C4-2B (cell line): ENCODE measurements at regions not wholly inside any gene's neighbourhood (a gene's known extent, or its start where the extent isn't known, plus 50 kb on each side); places are given as distances from the start of the nearest gene placed in this dataset.
"Not testable (repeated sequence)": the region's sequence is repeated elsewhere in the genome, so short reads cannot be mapped to it uniquely, and the experiment has no call there.

Source experiments
- H3K27ac ChIP-seq: fragments of 450-650 bp; 2 replicates; pipeline ENCODE4 v1.5.1; 2017
- CTCF ChIP-seq: fragments of 450-650 bp; conservative IDR thresholded peaks from 2 replicates; pipeline ENCODE4 v1.5.1; 2017; ENCODE audit warnings: mild to moderate bottlenecking
- ZFX ChIP-seq: fragments of 450-650 bp; IDR thresholded peaks from 2 replicates; pipeline ENCODE4 v1.6.1; 2017

- H3K27ac ChIP-seq: no peak overlapping the region
- TF ChIP-seq ZFX: no peak
- no peak for TF ChIP-seq CTCF
These were observed 173.1 kb downstream of the LACC1 start for GRCh38 chr13:44052780-44053184.

GRCh38 chr13:44053208-44053607 is 173.5 kb downstream of the LACC1 start:
- H3K27ac ChIP-seq: no peak overlapping the region
- TF ChIP-seq ZFX: no peak
- TF ChIP-seq CTCF: no peak

- no peak overlapping the region for H3K27ac ChIP-seq
- no peak for TF ChIP-seq ZFX
- TF ChIP-seq CTCF: no peak
These were observed 174.8 kb downstream of the LACC1 start for GRCh38 chr13:44054525-44054924.

GRCh38 chr13:44055681-44056080 is 176.0 kb downstream of the LACC1 start:
- H3K27ac ChIP-seq: not testable (repeated sequence)

GRCh38 chr13:44058067-44058466 is 178.4 kb downstream of the LACC1 start:
- no peak for TF ChIP-seq ZFX
- H3K27ac ChIP-seq: no peak overlapping the region

GRCh38 chr13:44058624-44059215 is 179.0 kb downstream of the LACC1 start:
- no peak overlapping the region for H3K27ac ChIP-seq
- TF ChIP-seq CTCF: no peak
- TF ChIP-seq ZFX: no peak

GRCh38 chr13:44061876-44062275 is 182.2 kb downstream of the LACC1 start:
- TF ChIP-seq ZFX (no peak), CTCF (no peak)
- H3K27ac ChIP-seq: no peak overlapping the region

- no peak overlapping the region for H3K27ac ChIP-seq
- TF ChIP-seq ZFX (no peak), CTCF (no peak)
These were observed 183.8 kb downstream of the LACC1 start for GRCh38 chr13:44063467-44063866.

- no peak overlapping the region for H3K27ac ChIP-seq
- TF ChIP-seq ZFX (no peak), CTCF (no peak)
These were observed 184.2 kb downstream of the LACC1 start for GRCh38 chr13:44063881-44064280.
